NCI-H2227 treated with DMSO at 0.1 percent for 48 hours (cell line): ENCODE measurements at regions not wholly inside any gene's neighbourhood (a gene's known extent, or its start where the extent isn't known, plus 50 kb on each side); places are given as distances from the start of the nearest gene placed in this dataset.
"Not testable (repeated sequence)": the region's sequence is repeated elsewhere in the genome, so short reads cannot be mapped to it uniquely, and the experiment has no call there.

ENCODE experiments used
- DNase-seq: peaks from one replicate; lab custom pipeline; 2025; lab: John Stamatoyannopoulos, UW

- DNase-seq, result not testable (repeated sequence)
These were observed 390.6 kb downstream of the PRIM2 start for GRCh38 chr6:57708061-57708460.

- DNase-seq, result not testable (repeated sequence)
These were observed 405.1 kb downstream of the PRIM2 start for GRCh38 chr6:57722546-57722945.

GRCh38 chr6:57723815-57724401, 406.5 kb downstream of the PRIM2 start:
- not testable (repeated sequence) for DNase-seq

GRCh38 chr6:57729407-57729806, 412.0 kb downstream of the PRIM2 start:
- DNase-seq, result not testable (repeated sequence)

- not testable (repeated sequence) for DNase-seq
These were observed 413.3 kb downstream of the PRIM2 start for GRCh38 chr6:57730726-57731125.

GRCh38 chr6:57747716-57748115, 430.3 kb downstream of the PRIM2 start:
- not testable (repeated sequence) for DNase-seq

GRCh38 chr6:57759850-57760249, 442.4 kb downstream of the PRIM2 start:
- not testable (repeated sequence) for DNase-seq

- not testable (repeated sequence) for DNase-seq
These were observed 475.4 kb downstream of the PRIM2 start for GRCh38 chr6:57792720-57793397.

GRCh38 chr6:57793398-57793762, 475.9 kb downstream of the PRIM2 start:
- DNase-seq, result not testable (repeated sequence)

- not testable (repeated sequence) for DNase-seq
These were observed 482.5 kb downstream of the PRIM2 start for GRCh38 chr6:57799703-57800479.

GRCh38 chr6:57808581-57808980, 491.2 kb downstream of the PRIM2 start:
- not testable (repeated sequence) for DNase-seq

- DNase-seq, result not testable (repeated sequence)
These were observed 492.0 kb downstream of the PRIM2 start for GRCh38 chr6:57809454-57809853.

- not testable (repeated sequence) for DNase-seq
These were observed 496.0 kb downstream of the PRIM2 start for GRCh38 chr6:57813271-57814075.

- DNase-seq, result not testable (repeated sequence)
These were observed 498.4 kb downstream of the PRIM2 start for GRCh38 chr6:57815826-57816225.

GRCh38 chr6:57821325-57821724, 503.9 kb downstream of the PRIM2 start:
- DNase-seq, result not testable (repeated sequence)

- not testable (repeated sequence) for DNase-seq
These were observed 505.0 kb downstream of the PRIM2 start for GRCh38 chr6:57822448-57822847.

GRCh38 chr6:57822896-57823358, 505.5 kb downstream of the PRIM2 start:
- DNase-seq, result no peak

- DNase-seq, result not testable (repeated sequence)
These were observed 520.3 kb downstream of the PRIM2 start for GRCh38 chr6:57837622-57838209.

GRCh38 chr6:57841551-57841950, 524.1 kb downstream of the PRIM2 start:
- DNase-seq, result not testable (repeated sequence)

GRCh38 chr6:57853745-57854407, 536.4 kb downstream of the PRIM2 start:
- not testable (repeated sequence) for DNase-seq
